ENCODE measurements at regions not wholly inside any gene's neighbourhood (a gene's known extent, or its start where the extent isn't known, plus 50 kb on each side); places are given as distances from the start of the nearest gene placed in this dataset.

- DNase-seq = no peak
Measured at GRCh38 chr7:16025696-16026095, 339.2 kb upstream of the MEOX2 start.

- DNase-seq = no peak
Measured at GRCh38 chr7:16023503-16023902, 337.0 kb upstream of the MEOX2 start.

- DNase-seq = no peak
Measured at GRCh38 chr7:16023046-16023445, 336.6 kb upstream of the MEOX2 start.

GRCh38 chr7:16021851-16022250, 335.4 kb upstream of the MEOX2 start:
- no peak for DNase-seq

- no peak for DNase-seq
Measured at GRCh38 chr7:16015981-16016380, 329.5 kb upstream of the MEOX2 start.

GRCh38 chr7:16014031-16014430, 327.5 kb upstream of the MEOX2 start:
- no peak for DNase-seq

GRCh38 chr7:16007911-16008310, 321.4 kb upstream of the MEOX2 start:
- no peak for DNase-seq

GRCh38 chr7:16004702-16005101, 318.2 kb upstream of the MEOX2 start:
- no peak for DNase-seq

GRCh38 chr7:16001477-16001876, 315.0 kb upstream of the MEOX2 start:
- no peak for DNase-seq

- DNase-seq = no peak
Measured at GRCh38 chr7:15998617-15999016, 312.1 kb upstream of the MEOX2 start.

GRCh38 chr7:15995027-15995426, 308.5 kb upstream of the MEOX2 start:
- no peak for DNase-seq

GRCh38 chr7:15989194-15989593, 302.7 kb upstream of the MEOX2 start:
- peak in 14 of 56 donors; percentile 0 to 41 (median 4) for DNase-seq

- no peak for DNase-seq
Measured at GRCh38 chr7:15985587-15986384, 299.3 kb upstream of the MEOX2 start.

GRCh38 chr7:15977663-15978062, 291.2 kb upstream of the MEOX2 start:
- DNase-seq = no peak

GRCh38 chr7:15972862-15973275, 286.4 kb upstream of the MEOX2 start:
- peak in 1 of 56 donors; percentile 1 for DNase-seq

- DNase-seq = no peak
Measured at GRCh38 chr7:15967551-15967950, 281.1 kb upstream of the MEOX2 start.

- no peak for DNase-seq
Measured at GRCh38 chr7:15967121-15967520, 280.6 kb upstream of the MEOX2 start.

- DNase-seq = no peak
Measured at GRCh38 chr7:15963206-15963605, 276.7 kb upstream of the MEOX2 start.

GRCh38 chr7:15954671-15955354, 268.3 kb upstream of the MEOX2 start:
- DNase-seq = no peak

GRCh38 chr7:15950299-15950698, 263.8 kb upstream of the MEOX2 start:
- DNase-seq = no peak

- no peak for DNase-seq
Measured at GRCh38 chr7:15947754-15948153, 261.3 kb upstream of the MEOX2 start.

- DNase-seq = no peak
Measured at GRCh38 chr7:15938115-15938514, 251.6 kb upstream of the MEOX2 start.

GRCh38 chr7:15937571-15937970, 251.1 kb upstream of the MEOX2 start:
- no peak for DNase-seq

Measured in amygdala (tissue), 56 donors.